ENCODE measurements at regions not wholly inside any gene's neighbourhood (a gene's known extent, or its start where the extent isn't known, plus 50 kb on each side); places are given as distances from the start of the nearest gene placed in this dataset.
"Not testable (repeated sequence)": the region's sequence is repeated elsewhere in the genome, so short reads cannot be mapped to it uniquely, and the experiment has no call there.

DNA sequence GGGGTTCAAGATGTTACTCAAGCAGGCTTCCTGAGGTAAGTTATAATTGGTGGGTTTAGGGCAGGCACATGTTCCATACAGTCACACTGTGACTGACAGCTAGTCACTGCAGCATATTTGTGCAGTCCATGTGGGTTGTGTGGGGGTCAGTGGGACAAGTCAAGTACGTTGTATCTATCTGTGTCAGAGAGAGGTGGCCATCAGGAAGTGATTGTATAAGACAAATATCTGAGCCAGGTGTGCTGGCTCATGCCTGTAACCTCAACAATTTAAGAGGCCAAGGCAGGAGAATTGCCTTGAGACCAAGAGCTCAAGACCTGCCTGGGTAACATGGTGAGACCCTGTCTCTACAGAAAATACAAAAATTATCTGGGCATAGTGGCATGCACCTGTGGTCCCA, 509.3 kb downstream of the CENPC start:
- DNase-seq: no peak

DNA sequence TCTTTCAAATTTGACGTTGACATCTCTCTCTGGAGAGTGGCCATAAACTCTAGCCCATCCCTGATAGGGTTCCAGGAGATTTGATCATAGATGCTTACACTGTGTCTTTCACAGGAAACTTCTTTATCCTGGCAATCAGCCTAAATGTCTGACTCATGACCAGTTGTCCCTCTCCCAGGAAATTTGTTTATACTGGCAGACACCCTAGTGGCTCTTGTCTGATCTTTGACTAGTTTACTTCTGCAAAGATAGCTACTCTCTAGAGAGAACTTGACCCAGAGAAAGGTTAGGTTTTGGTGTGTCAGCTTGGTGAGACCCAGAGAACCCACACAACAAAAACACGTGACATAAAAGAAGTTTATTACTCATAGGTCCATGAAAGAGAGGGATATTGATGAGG, 509.8 kb downstream of the CENPC start:
- DNase-seq: no peak

GRCh38 chr4:67030636-67031035, 514.7 kb downstream of the CENPC start:
- DNase-seq: no peak

DNA sequence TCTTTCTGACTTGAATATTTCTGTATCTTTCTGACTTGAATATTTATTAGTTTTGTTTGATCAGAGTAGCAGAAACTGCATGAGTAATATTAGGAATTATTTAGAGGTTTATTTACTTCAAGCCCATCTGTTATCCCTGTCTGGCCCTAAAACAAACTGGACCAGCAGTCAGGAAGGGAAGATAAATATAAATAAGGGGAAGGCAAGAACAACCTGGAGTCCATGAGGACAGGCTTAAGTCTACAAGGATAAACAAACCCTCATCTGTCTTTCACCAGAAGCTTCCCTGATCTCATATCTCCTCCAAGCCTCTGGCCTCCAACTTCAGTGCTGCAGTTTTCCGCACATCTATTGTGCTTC, 524.9 kb downstream of the CENPC start:
- no peak for DNase-seq

- no peak for DNase-seq
Observed at GRCh38 chr4:67019686-67020437, 525.4 kb downstream of the CENPC start.

DNA sequence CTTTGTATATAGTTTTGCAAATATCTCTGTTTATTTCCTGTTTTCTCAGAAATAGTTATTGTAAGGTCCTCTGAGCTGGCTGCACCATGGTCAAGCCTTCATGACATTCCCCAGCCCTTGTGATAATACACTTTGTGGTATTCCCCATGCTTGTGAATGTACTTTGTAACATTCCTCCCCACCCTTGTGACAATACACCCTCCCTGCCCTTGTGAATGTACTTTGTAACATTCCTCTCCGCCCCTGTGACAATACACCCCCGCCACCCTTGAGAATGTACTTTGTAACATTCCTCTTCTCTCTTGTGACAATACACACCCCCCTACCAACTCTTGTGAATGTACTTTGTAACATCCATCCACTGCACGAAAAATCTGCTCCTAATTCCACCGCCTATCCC, 530.7 kb downstream of the CENPC start:
- no peak for DNase-seq

GRCh38 chr4:67006791-67007190, 538.5 kb downstream of the CENPC start:
- DNase-seq: no peak

DNA sequence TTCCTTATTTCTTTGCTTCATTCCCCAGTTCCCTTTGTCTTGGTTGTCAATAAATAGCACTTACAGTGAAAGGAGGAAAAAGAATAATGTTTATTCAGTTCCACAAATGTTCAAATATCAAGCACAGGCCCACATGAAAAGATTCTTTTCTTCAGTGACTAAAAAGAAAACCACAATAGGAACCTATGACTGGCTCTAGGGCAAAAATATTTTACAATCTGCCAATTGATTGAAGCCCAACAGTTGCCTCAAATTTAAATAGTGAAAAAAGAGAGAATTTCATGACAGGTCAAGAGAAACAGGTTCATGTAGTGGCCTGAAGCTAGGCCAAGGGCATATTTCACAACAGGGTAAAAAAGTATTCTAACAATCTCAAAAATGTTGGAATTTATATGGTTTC, 553.8 kb downstream of the CENPC start:
- no peak for DNase-seq

- no peak for DNase-seq
Observed at GRCh38 chr4:66974665-66975064, 570.6 kb downstream of the CENPC start.

- no peak for DNase-seq
Observed at GRCh38 chr4:66972087-66972486, 573.2 kb downstream of the CENPC start.

- no peak for DNase-seq
Observed at GRCh38 chr4:66964467-66964866, 580.8 kb downstream of the CENPC start.

DNA sequence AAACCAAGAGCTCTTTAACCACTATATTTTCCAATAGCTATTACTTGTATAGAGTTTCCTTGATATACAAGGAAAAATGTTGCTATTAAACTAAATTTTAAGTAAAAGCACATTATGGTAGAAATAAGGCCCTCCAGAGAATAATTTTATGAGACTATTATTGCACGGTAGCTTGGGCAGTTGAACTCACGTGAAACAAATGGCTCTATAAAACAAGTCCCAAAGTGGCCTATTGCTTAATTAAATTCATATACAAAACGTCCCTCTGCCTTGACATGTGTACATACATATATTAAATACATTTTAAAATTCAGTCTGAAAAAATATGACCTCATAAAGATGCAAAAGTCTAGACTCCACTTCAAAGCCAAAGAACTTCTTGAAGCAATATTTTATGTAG, 582.2 kb downstream of the CENPC start:
- no peak for DNase-seq

DNA sequence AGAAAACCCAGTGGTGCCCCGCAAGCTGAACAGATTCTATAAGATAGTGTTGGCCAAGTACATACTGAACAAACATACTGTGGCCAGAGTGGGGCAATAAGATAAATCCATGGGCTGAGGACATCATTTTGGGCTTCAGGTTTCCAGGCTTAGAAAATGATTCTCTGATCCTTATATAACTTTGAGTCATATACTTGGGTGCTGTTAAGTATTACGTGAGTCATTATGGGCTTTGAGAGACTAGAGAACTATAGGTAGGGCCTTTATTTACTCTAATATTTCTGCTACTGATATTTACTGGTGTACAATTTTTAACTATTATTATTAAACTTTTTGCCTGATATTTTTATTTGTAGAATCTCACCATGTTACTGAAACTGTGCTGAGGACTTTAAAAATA, 586.1 kb downstream of the CENPC start:
- DNase-seq: no peak

DNA sequence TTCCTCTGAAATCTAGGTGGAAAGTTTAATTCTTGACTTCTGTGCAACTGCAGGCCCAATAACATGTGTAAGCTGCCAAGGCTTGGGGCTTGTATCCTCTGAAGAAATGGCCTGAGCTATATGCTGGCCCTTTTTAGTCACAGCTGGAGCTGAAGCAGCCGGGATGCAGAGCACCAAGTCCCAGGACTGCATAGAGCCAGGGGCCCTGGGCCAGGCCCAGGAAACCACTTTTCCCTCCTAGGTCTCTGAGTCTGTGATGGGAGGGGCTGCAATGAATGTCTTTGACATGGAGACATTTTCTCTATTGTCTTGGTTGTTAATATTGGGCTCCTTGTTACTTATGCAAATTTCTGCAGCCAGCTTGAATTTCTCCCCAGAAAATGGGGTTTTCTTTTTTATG, 588.5 kb downstream of the CENPC start:
- no peak for DNase-seq

GRCh38 chr4:66956426-66956825, 588.9 kb downstream of the CENPC start:
- DNase-seq: no peak

- DNase-seq: no peak
Observed at GRCh38 chr4:66955784-66956183, 589.5 kb downstream of the CENPC start.

- DNase-seq: no peak
Observed at GRCh38 chr4:66949419-66949818, 595.9 kb downstream of the CENPC start.

DNA sequence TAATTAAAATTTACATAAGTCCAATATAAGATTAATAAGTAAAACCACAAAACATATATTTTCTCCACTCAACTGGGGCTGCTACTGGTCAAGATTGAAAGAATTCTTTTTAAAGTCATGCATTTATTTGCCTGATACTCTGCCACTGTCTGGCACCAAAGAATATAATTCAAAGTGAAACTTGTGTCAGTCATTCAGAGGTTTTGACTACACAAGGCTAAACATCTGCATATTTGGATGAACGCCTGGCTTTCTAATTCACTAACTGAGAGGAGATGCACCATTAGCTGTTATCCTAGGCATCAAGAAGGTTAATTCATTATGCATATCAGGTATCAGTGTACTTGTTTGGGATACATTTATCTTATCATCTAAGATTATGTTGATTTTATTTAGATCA, 598.5 kb downstream of the CENPC start:
- no peak for DNase-seq

- no peak for DNase-seq
Observed at GRCh38 chr4:66943112-66943511, 602.2 kb downstream of the CENPC start.

GRCh38 chr4:66931981-66932380, 613.3 kb downstream of the CENPC start:
- not testable (repeated sequence) for DNase-seq

DNA sequence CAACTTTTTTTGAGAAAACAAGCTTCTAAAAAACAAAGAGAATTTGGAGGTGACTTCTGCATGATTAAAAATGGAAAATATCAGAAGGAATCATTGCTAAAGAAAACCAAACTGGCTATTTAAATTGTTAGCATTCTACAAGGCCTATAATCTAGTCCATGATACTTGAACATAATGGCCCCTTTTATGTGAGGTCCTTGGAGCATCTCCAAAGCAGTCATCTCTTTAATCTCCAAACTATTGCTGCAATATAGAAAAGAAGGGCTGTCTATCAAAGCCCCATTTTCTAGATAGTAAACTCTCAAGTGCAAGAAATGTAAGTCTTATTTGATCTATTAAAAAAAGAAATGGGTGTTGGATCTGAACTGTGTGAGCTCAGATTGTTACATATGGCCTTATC, 615.1 kb downstream of the CENPC start:
- no peak for DNase-seq

DNA sequence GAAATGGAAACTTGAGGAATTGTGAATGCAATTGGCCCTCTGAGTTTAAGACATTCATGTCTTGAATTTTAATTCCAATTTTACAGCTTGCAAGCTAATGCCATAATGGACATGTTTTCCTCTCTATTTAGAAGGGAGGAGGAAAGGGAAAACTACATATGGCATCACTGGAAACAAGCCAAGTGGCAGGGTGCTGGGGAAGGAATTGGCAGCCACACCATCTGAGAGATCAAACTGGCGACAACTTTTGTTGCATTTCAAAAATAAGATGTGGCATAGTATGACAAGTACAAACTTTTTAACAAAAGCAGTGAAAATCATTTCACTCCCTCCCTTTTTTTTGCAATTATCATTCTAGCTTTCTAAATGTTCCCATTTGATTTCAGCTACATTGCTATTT, 615.6 kb downstream of the CENPC start:
- no peak for DNase-seq

DNA sequence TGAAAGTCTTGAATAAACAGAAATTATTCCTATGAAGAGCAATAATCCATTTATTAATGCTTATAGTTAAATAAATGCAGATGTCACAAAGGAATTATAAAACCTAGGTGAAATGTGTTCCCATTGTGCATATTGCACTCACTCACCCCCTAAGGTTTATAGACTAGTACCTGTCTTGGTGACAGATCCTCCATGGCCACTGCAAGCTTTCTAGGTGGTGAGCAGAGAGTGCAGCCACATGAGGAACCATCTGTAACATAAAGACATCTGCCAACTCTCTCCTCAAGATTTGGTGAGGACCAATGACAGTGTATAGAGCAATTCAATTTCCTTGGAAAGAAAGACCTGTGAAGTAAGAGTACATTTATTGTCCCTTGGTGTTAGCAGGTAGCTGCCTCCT, 616.4 kb downstream of the CENPC start:
- DNase-seq: not testable (repeated sequence)

DNA sequence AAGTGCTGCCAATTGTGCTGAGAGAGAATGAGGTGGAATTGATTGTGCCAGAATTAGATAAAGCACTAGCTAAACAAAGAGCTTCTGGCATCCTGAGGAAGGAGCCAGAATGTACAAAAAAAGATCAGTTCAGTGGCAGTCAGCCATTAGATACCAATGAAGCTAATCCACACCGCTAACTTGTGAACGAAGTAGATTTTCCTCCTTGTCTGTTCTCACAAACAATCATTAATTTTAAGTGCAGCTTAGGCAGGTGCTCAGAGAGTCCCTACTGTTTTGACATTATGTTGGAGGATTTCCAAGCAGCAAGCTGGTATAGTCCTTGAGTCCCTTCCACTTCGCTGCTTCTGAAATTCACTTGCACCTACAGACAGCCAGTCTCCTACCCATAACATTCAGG, 617.4 kb downstream of the CENPC start:
- no peak for DNase-seq

DNA sequence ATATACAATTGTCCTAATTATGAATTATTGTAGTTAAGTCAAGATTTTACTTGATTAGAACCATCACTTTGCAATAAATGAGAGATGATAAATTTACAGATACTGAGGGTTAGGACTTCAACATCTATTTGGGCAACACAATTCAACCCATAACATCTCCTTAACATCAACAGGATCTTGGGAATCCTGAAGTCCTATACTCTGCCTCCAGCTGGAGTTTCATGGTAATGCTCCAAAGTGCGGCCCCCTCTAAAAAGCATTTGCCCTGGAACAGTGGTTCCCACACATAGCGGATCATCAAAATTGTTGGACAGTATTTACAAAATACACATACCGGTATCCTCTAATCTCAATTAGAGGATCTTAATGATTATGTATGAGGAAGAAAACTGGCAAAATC, 618.6 kb downstream of the CENPC start:
- no peak for DNase-seq

Data from 8988T (cell line).